ENCODE measurements at regions not wholly inside any gene's neighbourhood (a gene's known extent, or its start where the extent isn't known, plus 50 kb on each side); places are given as distances from the start of the nearest gene placed in this dataset.
"Not testable (repeated sequence)": the region's sequence is repeated elsewhere in the genome, so short reads cannot be mapped to it uniquely, and the experiment has no call there.

- DNase-seq: no peak
These were observed 482.6 kb downstream of the PLOD2 start for GRCh38 chr3:145678401-145678800.

- DNase-seq: no peak
These were observed 479.8 kb downstream of the PLOD2 start for GRCh38 chr3:145681181-145681580.

DNA sequence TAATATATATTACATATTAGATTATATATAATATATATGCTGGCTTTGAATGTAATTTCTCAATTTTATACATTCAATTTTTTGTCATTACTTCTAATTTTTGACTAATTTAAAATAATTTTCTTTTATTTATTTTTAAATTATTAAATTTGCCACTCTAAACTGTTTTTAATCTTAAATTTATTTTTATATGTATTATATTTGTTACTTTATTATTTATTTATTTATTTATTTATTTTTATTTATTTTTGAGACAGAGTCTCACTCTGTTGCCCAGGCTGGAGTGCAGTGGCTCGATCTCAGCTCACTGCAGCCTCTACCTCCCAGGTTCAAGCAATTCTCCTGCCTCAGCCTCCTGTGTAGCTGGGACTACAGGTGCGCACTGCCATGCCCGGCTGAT lies 473.0 kb downstream of the PLOD2 start:
- not testable (repeated sequence) for DNase-seq

- no peak for DNase-seq
These were observed 468.2 kb downstream of the PLOD2 start for GRCh38 chr3:145692751-145693150.

DNA sequence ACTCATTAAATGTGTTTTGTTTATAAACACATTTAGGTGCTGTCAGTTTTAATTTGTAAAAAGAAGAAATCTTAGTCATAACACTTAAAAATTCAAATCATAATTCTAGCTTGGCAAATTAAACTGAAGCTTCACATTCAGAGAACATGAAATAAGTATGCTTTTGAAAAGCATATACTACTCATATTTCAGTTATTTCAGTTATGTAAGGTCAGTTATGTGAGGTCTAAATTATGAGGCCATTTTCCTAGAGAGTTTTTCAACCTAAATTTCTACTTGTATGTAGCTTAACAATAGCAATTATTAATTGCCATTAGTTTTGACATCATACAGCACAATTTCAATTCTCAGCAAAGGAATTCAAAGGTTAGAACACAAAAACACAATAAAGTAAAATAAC lies 465.0 kb downstream of the PLOD2 start:
- DNase-seq: no peak

DNA sequence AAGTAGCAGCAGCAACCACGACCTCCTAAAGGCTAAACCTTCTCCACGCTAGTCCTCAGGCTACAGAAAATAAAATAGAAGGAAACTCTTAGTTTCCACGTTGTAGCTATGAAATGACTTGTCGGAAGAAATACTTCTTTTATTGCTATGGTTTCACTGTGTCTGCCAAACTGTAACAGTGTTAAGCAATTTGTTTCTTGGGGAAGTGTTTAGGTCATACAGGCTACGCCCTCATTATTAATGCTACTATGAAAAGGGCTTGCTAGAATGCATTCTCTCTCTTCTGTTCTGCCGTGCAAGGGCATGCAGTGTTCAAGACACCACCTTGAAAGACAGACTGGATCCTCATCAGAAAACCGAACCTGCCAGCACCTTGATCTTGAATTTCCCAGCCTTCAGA lies 462.7 kb downstream of the PLOD2 start:
- no peak for DNase-seq

DNA sequence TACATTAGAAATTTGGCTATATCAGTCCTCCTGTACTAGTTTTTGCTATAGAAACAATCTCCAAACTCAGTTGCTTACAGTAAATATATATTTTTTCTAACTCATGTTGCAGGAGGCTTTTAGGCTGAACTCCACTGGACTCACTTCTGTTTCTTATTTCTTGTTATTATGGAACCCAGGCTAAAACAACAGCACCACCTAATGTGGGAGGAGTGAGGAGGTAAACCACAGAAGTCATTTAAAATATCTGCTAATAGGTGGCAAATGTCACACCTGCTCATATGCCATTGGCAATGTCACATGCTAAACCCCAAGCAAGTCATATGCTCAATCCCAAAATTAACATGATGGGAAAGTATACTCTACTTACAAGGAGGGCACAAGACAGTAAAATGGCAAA lies 462.2 kb downstream of the PLOD2 start:
- no peak for DNase-seq

DNA sequence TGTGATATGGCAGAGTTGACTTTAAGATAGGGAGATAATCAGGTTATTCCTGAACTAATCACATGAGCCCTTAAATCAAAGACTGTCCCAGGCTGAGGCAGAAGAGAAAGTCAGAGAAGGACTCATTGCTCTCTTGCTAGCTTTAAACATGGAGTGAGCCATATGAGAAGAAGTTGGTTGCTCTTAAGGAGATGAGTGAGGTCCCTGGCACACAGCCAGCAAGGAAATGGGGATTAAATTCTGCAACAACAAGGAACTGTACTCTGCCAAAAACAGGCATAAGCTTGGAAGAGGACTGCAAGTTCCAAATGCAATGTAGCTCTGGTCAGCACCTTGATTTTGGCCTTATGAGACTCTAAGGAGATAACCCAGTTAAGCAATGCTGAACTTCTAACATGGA lies 457.0 kb downstream of the PLOD2 start:
- DNase-seq: peak in 1 of 2 experiments; percentile 7

GRCh38 chr3:145709779-145710178 lies 451.2 kb downstream of the PLOD2 start:
- not testable (repeated sequence) for DNase-seq

- no peak for DNase-seq
These were observed 444.5 kb downstream of the PLOD2 start for GRCh38 chr3:145716519-145716918.

DNA sequence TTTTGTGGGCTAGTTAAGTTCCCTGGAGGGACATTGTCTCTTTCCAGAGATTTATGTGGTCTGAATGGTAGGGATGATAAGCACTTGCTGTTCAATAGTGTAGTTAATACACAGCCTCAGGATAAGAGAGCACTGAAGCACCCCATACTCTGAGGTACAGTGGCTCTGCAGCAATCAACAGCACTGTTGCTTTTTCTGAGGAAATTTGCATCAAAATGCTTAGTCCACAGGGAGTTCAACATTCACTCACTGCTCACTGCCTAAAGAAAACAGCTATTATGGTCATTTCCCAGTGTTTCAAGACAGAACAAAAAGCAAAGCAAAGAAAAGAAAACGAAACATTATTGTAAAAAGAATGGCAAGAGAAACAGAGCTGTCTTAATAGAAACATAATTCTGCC lies 441.9 kb downstream of the PLOD2 start:
- DNase-seq: no peak

GRCh38 chr3:145721273-145721805 lies 439.6 kb downstream of the PLOD2 start:
- no peak for DNase-seq

DNA sequence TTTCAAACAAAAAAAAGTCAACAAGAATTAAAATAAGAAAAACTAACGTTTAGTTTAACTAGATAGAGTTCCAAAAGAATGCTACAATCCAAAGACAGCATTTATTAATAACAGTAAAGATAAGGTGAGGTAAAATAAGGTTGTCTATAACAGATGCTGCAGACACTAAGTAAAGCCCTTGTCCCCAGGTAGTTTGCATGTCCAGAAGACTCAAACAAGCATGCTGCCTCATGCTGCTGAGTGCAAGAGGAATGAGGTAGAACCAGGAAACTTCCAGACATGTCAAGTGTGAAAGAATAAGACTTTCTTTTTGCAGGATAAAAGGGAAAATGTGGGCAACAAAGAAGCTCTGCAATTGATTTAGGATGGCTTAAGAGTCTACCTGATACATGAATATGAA lies 439.2 kb downstream of the PLOD2 start:
- no peak for DNase-seq

- DNase-seq: no peak
These were observed 433.5 kb downstream of the PLOD2 start for GRCh38 chr3:145727476-145727875.

GRCh38 chr3:145735631-145736030 lies 425.4 kb downstream of the PLOD2 start:
- DNase-seq: no peak

DNA sequence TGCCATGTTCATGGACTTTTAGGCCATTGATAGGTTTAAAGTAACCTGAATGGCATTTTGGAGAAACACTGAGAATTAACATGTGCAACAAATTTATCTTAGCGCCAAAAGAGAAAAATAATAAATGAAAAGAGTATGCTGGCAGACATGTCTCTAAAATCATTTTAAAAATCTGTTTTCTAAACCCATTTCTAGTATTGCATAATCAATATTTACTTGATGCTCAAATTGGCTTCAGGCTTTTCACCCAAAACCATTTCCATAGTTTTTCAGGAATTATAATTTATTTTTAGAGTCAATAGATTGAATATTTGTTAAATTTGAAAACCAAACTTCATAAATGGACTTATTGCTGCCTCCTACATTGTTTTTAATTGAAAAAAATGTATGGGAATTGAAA lies 423.0 kb downstream of the PLOD2 start:
- DNase-seq: no peak

GRCh38 chr3:145739926-145740325 lies 421.1 kb downstream of the PLOD2 start:
- no peak for DNase-seq

- DNase-seq: no peak
These were observed 410.3 kb downstream of the PLOD2 start for GRCh38 chr3:145750657-145751056.

DNA sequence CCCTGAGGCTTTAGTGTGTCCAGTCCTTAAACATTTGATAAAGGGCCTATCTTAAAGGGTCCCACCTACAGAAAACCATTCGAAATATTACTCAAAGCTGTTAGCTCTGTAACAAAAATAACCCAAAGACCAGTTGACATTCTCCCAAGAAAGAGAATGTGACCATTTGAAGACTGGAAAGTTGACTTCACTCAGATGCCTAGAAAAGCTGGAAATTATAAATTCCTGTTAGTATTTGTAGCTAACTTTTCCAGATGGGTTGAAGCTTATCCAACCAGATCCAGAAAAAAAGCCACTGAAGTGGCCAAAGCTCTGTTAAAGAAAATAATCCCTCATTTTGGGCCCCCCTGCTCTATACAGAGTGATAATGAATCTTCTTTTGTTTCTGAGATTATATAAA lies 408.4 kb downstream of the PLOD2 start:
- DNase-seq: no peak

DNA sequence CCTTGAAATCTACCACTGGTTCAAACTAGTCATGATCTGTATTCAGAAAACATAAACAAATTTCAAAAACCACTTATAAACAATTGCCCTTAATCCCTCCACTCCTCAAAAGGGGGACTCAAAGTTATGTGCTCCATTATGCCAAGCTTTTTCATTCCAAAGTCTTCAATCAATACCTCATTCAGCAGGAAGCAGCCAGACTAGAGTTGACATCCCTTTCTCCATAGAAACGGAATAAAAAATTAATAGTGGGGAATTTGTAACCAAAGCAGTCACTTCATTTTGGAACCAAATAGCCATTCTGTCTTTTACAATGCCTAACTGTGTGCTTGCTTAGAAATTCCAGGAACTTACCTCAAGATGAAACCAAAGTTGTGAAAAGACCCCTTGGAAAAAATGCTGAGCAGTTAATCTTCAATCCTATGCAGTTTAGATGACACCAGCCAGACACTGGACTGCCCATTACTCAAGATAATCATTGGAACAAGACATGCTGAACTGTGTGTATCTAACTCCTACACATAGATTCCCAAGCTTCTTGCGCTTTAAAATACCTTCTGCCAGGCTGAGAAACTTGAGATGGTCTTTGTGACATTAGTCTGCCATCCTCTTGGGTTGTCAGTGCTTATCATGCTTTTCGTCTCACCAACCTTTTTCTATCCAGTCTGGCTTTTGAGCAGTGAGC lies 406.2 kb downstream of the PLOD2 start:
- no peak for DNase-seq

GRCh38 chr3:145760036-145760435 lies 400.9 kb downstream of the PLOD2 start:
- no peak for DNase-seq

DNA sequence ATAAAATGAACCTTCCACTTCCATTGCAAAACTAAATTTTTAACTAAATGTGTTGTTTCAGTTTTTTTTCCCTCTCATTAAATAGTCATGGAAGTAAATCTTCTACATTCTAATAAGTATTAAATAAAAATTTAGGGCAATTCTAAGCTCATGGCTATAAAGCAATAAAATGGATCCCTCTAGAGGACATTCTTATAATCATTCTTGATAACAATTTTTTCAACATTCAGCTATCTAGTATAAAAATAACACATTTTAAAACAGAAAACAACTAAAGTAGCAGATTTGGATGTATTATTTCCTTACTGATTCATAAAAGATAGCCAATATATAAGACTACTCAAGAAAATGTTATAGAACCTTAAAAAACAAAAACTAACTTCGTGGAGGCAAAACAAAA lies 393.1 kb downstream of the PLOD2 start:
- DNase-seq: peak; percentile 38 to 40

- peak; percentile 43 to 78 for DNase-seq
These were observed 384.1 kb downstream of the PLOD2 start for GRCh38 chr3:145776782-145777408.

GRCh38 chr3:145780301-145780700 lies 380.7 kb downstream of the PLOD2 start:
- DNase-seq: no peak

GRCh38 chr3:145785668-145786067 lies 375.3 kb downstream of the PLOD2 start:
- no peak for DNase-seq

Data from Kasumi-1 (cell line).